A673 (cell line): ENCODE measurements at regions not wholly inside any gene's neighbourhood (a gene's known extent, or its start where the extent isn't known, plus 50 kb on each side); places are given as distances from the start of the nearest gene placed in this dataset.
A peak's percentile ranks its signal among the peaks of the same experiment; 100 is the strongest.

ENCODE experiments used
- BruUV-seq: library from RNA; stranded (reverse); fragments of 400-500 nt; replicated peaks from 2 replicates; lab custom pipeline; 2021; lab: Mats Ljungman, UMichigan
- CTCF ChIA-PET: fragments of 300-600 bp; sonication (Branson Sonifier 250); formaldehyde crosslinking; loops from one replicate; lab custom pipeline; 2022; ENCODE audit warnings: antibody characterized with exemption; lab: Charles Lee
- POLR2A ChIA-PET: fragments of 300-600 bp; sonication (Branson Sonifier 250); formaldehyde crosslinking; loops from one replicate; lab custom pipeline; 2022; ENCODE audit warnings: antibody characterized with exemption; ENCODE audit not compliant: low non-redundant PET; lab: Charles Lee
- DNase-seq: peaks from one replicate; pipeline ENCODE4 v3.0.0-alpha.2; 2015; ENCODE audit warnings: low spot score
- H3K27ac ChIP-seq: fragments of 200-600 bp; sonication (generic); 2 replicates; pipeline ENCODE4 v1.5.1; 2016; ENCODE audit warnings: mixed run types, low read depth, mild to moderate bottlenecking, mixed read lengths, antibody characterized with exemption, low read length; ENCODE audit not compliant: poor library complexity, severe bottlenecking
- H3K27me3 ChIP-seq: fragments of 200-600 bp; sonication (generic); replicated peaks from 2 replicates; pipeline ENCODE4 v1.6.1; 2017; ENCODE audit warnings: mixed run types, low read depth, mild to moderate bottlenecking, mixed read lengths, antibody characterized with exemption, low read length; ENCODE audit not compliant: insufficient read depth, poor library complexity
- H3K36me3 ChIP-seq: fragments of 200-600 bp; sonication (generic); 2 replicates; pipeline ENCODE4 v1.6.1; 2016; ENCODE audit warnings: mixed run types, mild to moderate bottlenecking, mixed read lengths, antibody characterized with exemption, low read length; ENCODE audit not compliant: insufficient read depth, poor library complexity, severe bottlenecking
- H3K4me1 ChIP-seq: fragments of 200-600 bp; sonication (generic); 2 replicates; pipeline ENCODE4 v1.6.1; 2017; ENCODE audit warnings: mixed run types, mild to moderate bottlenecking, mixed read lengths, antibody characterized with exemption, low read length; ENCODE audit not compliant: insufficient read depth, poor library complexity, severe bottlenecking
- H3K4me3 ChIP-seq: fragments of 200-600 bp; sonication (generic); 2 replicates; pipeline ENCODE4 v1.5.1; 2016; ENCODE audit warnings: low read depth, mixed run types, mild to moderate bottlenecking, mixed read lengths, low read length; ENCODE audit not compliant: poor library complexity, severe bottlenecking
- H3K9me3 ChIP-seq: fragments of 200-600 bp; sonication (generic); 2 replicates; pipeline ENCODE4 v1.6.1; 2016; ENCODE audit warnings: mixed run types, low read depth, mild to moderate bottlenecking, mixed read lengths, antibody characterized with exemption, low read length; ENCODE audit not compliant: poor library complexity, severe bottlenecking
- EZH2 ChIP-seq: fragments of 200-600 bp; sonication (generic); IDR thresholded peaks from 2 replicates; pipeline ENCODE4 v1.6.1; 2017; ENCODE audit warnings: borderline replicate concordance, low read depth, mild to moderate bottlenecking, mixed read lengths, antibody characterized with exemption, low read length; ENCODE audit not compliant: poor library complexity, severe bottlenecking
- intact Hi-C: fragments of 100-400 bp; cut with micrococcal nuclease; formaldehyde crosslinking; loops from one replicate; pipeline ENCODE4 v1.10.0; 2022; ENCODE audit not compliant: unreplicated experiment
- TF ChIP-seq, protein P1 (sequence below): fragments of 300-800, 200-600 bp; sonication (generic); conservative IDR thresholded peaks from 2 replicates; pipeline ENCODE4 v1.5.1; 2017; ENCODE audit warnings: low read depth, mild to moderate bottlenecking, antibody characterized with exemption, low read length, moderate library complexity, mixed read lengths

DNA sequence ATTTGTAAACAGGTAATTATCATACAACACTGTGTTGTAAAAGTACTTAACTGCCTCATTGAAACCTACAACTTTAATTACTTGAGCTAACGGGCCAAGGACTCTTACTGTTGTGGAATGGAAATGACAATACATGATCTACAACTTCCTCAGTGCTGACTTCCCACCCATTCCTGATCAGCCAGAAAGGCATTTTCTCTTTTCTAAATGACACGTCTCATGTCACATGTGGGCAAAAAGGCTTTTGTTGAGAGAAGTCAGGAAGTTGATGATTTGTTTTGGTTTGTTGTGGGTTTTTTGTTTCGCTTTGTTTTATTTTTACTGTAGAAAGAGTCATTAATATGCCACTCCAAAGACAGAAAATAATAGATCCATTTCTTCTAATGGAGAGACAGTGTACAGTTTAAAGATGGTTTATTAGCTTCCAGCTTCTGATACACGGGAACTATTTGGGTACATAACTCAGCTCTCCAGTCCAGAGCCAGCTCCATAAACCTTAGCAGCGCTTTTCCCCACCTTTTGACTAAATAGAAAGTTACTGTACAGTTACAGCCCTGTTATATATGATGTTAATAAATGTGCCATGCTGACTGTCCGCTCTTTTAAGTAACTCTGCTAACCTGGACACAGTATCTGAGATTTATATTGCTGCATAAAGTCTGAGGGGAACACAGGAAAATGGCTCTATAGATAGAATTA, 509.4 kb upstream of the API5 start:
- Histone ChIP-seq H3K36me3 (no peaks in the 10 kb centered on the region), H3K27me3 (no peaks in the 10 kb centered on the region), H3K4me1 (peaks cover 20% of the 10 kb centered on the region), H3K4me3 (peak overlapping the region; percentile 10), H3K9me3 (no peaks in the 10 kb centered on the region), H3K27ac (no peak overlapping the region)
- ChIA-PET CTCF (no interaction called here), POLR2A (no interaction called here)
- TF ChIP-seq, protein P1, sequence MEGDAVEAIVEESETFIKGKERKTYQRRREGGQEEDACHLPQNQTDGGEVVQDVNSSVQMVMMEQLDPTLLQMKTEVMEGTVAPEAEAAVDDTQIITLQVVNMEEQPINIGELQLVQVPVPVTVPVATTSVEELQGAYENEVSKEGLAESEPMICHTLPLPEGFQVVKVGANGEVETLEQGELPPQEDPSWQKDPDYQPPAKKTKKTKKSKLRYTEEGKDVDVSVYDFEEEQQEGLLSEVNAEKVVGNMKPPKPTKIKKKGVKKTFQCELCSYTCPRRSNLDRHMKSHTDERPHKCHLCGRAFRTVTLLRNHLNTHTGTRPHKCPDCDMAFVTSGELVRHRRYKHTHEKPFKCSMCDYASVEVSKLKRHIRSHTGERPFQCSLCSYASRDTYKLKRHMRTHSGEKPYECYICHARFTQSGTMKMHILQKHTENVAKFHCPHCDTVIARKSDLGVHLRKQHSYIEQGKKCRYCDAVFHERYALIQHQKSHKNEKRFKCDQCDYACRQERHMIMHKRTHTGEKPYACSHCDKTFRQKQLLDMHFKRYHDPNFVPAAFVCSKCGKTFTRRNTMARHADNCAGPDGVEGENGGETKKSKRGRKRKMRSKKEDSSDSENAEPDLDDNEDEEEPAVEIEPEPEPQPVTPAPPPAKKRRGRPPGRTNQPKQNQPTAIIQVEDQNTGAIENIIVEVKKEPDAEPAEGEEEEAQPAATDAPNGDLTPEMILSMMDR, result no peak
- TF ChIP-seq EZH2, result no peak
- peak; percentile 70 for DNase-seq
- BruUV-seq, result no TSS peak
- intact Hi-C loops, result no loop called here

DNA sequence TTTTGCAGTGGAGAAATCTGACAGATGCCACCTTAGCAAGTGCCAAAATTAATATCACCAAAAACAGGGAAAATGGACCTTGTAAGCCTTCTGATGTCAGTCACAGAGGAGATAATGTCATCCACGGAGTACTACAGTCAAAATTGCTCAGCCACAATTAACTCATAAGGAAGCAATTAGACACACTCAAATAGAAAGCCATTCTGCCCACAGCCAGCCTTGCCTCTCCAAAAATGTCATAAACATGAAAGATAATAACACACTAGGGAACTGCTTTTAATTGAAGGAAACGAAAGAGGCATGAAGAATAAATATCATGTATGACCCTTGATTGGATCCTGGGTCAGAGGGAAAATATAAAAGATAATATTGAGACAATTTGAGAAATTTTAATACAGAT, 505.6 kb upstream of the API5 start:
- peak; percentile 75 for DNase-seq
- no peaks in the 10 kb centered on the region for H3K36me3 ChIP-seq
- intact Hi-C loops, result no loop called here
- H3K27ac ChIP-seq, result no peak overlapping the region
- no TSS peak for BruUV-seq
- no peaks in the 10 kb centered on the region for H3K27me3 ChIP-seq
- H3K4me1 ChIP-seq, result peaks cover 20% of the 10 kb centered on the region
- H3K9me3 ChIP-seq, result no peaks in the 10 kb centered on the region
- ChIA-PET POLR2A (no interaction called here), CTCF (no interaction called here)
- no peak overlapping the region for H3K4me3 ChIP-seq
- TF ChIP-seq EZH2, result no peak
- TF ChIP-seq, protein P1, result no peak

DNA sequence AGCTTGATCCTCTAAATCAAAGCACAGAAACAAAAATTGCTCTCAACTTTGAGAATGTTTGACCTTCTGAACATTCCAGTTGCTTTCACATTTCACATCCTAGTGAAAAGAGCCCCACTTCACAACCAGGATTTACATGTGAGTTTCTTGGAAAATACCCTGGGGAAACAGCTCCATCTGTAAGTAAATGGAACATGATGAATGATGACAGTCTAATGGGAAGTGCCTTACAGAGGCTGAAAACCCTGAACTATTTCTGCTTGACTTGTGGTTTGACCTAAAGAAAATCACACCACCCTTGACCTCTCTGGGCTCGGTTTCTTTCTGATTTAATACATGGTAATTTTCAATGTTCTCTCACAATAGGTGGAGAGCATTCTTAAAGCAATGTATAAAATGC, 499.4 kb upstream of the API5 start:
- no peak overlapping the region for H3K4me3 ChIP-seq
- TF ChIP-seq, protein P1, result no peak
- TF ChIP-seq EZH2, result no peak
- ChIA-PET CTCF (no interaction called here), POLR2A (no interaction called here)
- no TSS peak for BruUV-seq
- H3K27me3 ChIP-seq, result no peaks in the 10 kb centered on the region
- no peaks in the 10 kb centered on the region for H3K9me3 ChIP-seq
- no peaks in the 10 kb centered on the region for H3K4me1 ChIP-seq
- no peak overlapping the region for H3K27ac ChIP-seq
- H3K36me3 ChIP-seq, result no peaks in the 10 kb centered on the region
- DNase-seq, result no peak
- intact Hi-C loops, result no loop called here
